ENCODE measurements at regions not wholly inside any gene's neighbourhood (a gene's known extent, or its start where the extent isn't known, plus 50 kb on each side); places are given as distances from the start of the nearest gene placed in this dataset.
A peak's percentile ranks its signal among the peaks of the same experiment; 100 is the strongest.

GRCh38 chr5:103425686-103426454 is 136.7 kb downstream of the NUDT12 start:
- no peak for DNase-seq

- DNase-seq: no peak
Observed at GRCh38 chr5:103424453-103425205, 138.0 kb downstream of the NUDT12 start.

GRCh38 chr5:103424026-103424425 is 138.6 kb downstream of the NUDT12 start:
- DNase-seq: no peak

GRCh38 chr5:103422756-103423155 is 139.8 kb downstream of the NUDT12 start:
- DNase-seq: no peak

GRCh38 chr5:103414604-103415003 is 148.0 kb downstream of the NUDT12 start:
- DNase-seq: no peak

GRCh38 chr5:103411711-103412110 is 150.9 kb downstream of the NUDT12 start:
- DNase-seq: no peak

- no peak for DNase-seq
Observed at GRCh38 chr5:103410172-103410571, 151.6 kb downstream of the MACIR start.

GRCh38 chr5:103409013-103409670 is 150.6 kb downstream of the MACIR start:
- no peak for DNase-seq

- DNase-seq: no peak
Observed at GRCh38 chr5:103408408-103408807, 149.8 kb downstream of the MACIR start.

GRCh38 chr5:103407402-103407801 is 148.8 kb downstream of the MACIR start:
- no peak for DNase-seq

GRCh38 chr5:103404483-103404882 is 145.9 kb downstream of the MACIR start:
- DNase-seq: no peak

- no peak for DNase-seq
Observed at GRCh38 chr5:103402851-103403250, 144.3 kb downstream of the MACIR start.

GRCh38 chr5:103397739-103398581 is 139.4 kb downstream of the MACIR start:
- no peak for DNase-seq

GRCh38 chr5:103394676-103395075 is 136.1 kb downstream of the MACIR start:
- DNase-seq: peak; percentile 58

GRCh38 chr5:103393101-103393754 is 134.7 kb downstream of the MACIR start:
- DNase-seq: peak; percentile 77

- no peak for DNase-seq
Observed at GRCh38 chr5:103391659-103392058, 133.1 kb downstream of the MACIR start.

GRCh38 chr5:103389846-103390245 is 131.3 kb downstream of the MACIR start:
- no peak for DNase-seq

- no peak for DNase-seq
Observed at GRCh38 chr5:103389357-103389756, 130.8 kb downstream of the MACIR start.

GRCh38 chr5:103385722-103386121 is 127.2 kb downstream of the MACIR start:
- DNase-seq: no peak

- peak; percentile 4 for DNase-seq
Observed at GRCh38 chr5:103377638-103378037, 119.1 kb downstream of the MACIR start.

- no peak for DNase-seq
Observed at GRCh38 chr5:103375863-103376591, 117.5 kb downstream of the MACIR start.

GRCh38 chr5:103375350-103375749 is 116.8 kb downstream of the MACIR start:
- DNase-seq: no peak

All from MV-4-11 (cell line).